ENCODE measurements at regions not wholly inside any gene's neighbourhood (a gene's known extent, or its start where the extent isn't known, plus 50 kb on each side); places are given as distances from the start of the nearest gene placed in this dataset.

GRCh38 chr6:168229368-168229752 lies 90.2 kb downstream of the DACT2 start:
- no peak for TF ChIP-seq CTCF (IDR thresholded peaks at IDR 0.05)
- no peak for TF ChIP-seq ZFX (IDR thresholded peaks at IDR 0.05; ENCODE audit: borderline replicate concordance)
